Hippocampal formation (tissue), 2 donors: ENCODE measurements at regions not wholly inside any gene's neighbourhood (a gene's known extent, or its start where the extent isn't known, plus 50 kb on each side); places are given as distances from the start of the nearest gene placed in this dataset.

Experiments used
- DNase-seq, 2 donors: peaks; one replicate each; lab custom pipeline; 2025; lab: John Stamatoyannopoulos, UW

GRCh38 chr7:126378642-126379041 is 874.1 kb downstream of the GRM8 start:
- no peak for DNase-seq

GRCh38 chr7:126370038-126370668 is 882.6 kb downstream of the GRM8 start:
- no peak for DNase-seq

- DNase-seq = no peak
Measured at GRCh38 chr7:126362746-126363145, 890.0 kb downstream of the GRM8 start.

DNA sequence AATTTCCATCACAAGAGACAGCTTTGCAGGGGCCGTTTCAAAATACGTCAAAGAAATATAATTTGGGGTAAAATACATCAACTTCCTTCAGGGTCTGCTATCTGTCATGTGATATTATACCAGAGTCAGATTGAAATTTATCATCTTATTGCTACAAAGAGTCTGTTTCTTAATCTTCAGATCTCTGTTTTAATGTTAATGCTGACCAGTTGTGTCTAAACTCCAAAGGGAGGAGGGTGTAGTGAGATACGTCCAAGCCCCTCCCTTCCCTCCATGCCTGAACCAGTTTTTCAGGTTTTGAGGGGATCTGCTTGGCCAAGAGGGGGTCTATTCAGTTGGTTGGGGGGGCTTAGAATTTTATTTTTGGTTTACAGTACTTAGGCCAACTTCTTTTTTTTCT is 891.6 kb downstream of the GRM8 start:
- no peak for DNase-seq

- DNase-seq = no peak
Measured at GRCh38 chr7:126339813-126340212, 912.9 kb downstream of the GRM8 start.

DNA sequence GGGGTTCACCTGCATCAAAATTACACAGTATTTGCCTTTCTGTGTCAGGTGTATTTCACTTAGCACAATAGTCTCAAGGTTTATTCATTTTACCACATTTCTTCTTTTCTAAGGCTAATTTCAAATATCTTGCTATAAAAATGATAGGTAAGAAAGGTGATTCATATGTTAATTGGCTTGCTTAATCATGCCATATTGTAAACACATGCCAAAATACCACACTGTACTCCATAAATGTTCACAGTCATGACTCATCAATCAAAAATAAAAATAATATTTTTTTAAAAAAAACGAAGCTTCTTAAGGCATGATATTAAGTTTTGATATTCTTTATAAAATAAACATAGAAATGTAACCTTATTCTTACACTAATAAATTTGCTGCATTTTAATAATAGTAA is 947.1 kb downstream of the GRM8 start:
- no peak for DNase-seq

GRCh38 chr7:126303926-126304325 is 948.8 kb downstream of the GRM8 start:
- DNase-seq = no peak

- no peak for DNase-seq
Measured at GRCh38 chr7:126302639-126303038, 950.1 kb downstream of the GRM8 start.

GRCh38 chr7:126286317-126286716 is 966.4 kb downstream of the GRM8 start:
- DNase-seq = no peak

- no peak for DNase-seq
Measured at GRCh38 chr7:126236261-126236660, 1016.5 kb downstream of the GRM8 start.

- no peak for DNase-seq
Measured at GRCh38 chr7:126228356-126229061, 1024.2 kb downstream of the GRM8 start.

GRCh38 chr7:126227643-126228042 is 1025.1 kb downstream of the GRM8 start:
- no peak for DNase-seq

- no peak for DNase-seq
Measured at GRCh38 chr7:126227055-126227454, 1025.7 kb downstream of the GRM8 start.

- no peak for DNase-seq
Measured at GRCh38 chr7:126223729-126224128, 1029.0 kb downstream of the GRM8 start.

GRCh38 chr7:126222782-126223181 is 1030.0 kb downstream of the GRM8 start:
- no peak for DNase-seq

GRCh38 chr7:126215785-126216184 is 1037.0 kb downstream of the GRM8 start:
- no peak for DNase-seq

GRCh38 chr7:126213876-126214275 is 1038.9 kb downstream of the GRM8 start:
- no peak for DNase-seq

DNA sequence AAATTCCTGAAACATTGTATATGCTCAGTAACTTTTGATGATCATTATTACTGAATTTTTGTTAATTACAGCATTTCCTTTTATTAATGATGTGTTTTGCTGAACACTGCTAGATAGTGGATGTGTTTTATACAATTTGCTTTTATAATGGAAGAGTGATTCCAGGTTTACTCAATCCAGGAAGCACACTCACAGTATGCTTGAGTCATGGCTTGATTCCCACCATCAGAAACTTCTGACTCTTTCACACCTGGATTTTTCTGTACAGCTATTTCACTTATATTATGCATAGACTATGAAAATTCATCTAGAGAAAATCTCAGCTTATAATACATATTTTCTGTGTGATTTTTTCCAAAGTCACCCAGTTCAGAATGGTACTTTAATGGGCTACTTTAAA is 1040.9 kb downstream of the GRM8 start:
- DNase-seq = no peak

DNA sequence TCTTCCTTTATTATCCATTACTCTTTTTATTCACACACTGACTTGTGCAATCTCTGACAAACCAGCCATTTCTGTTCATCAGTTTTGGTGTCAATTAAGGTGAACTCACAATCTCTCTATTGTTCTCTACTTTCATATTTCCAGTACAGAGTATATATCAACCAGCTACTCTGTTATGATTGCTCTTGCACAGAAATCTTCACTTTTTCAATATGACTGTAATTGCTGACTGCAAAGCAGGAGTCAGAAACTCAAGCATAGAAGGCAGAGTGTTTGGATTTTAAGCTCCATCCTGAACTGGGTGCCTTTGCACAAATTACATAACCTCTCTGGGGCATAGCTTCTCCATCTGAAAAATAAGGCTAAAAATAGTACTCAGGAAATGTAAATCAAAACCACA is 1042.0 kb downstream of the GRM8 start:
- no peak for DNase-seq

DNA sequence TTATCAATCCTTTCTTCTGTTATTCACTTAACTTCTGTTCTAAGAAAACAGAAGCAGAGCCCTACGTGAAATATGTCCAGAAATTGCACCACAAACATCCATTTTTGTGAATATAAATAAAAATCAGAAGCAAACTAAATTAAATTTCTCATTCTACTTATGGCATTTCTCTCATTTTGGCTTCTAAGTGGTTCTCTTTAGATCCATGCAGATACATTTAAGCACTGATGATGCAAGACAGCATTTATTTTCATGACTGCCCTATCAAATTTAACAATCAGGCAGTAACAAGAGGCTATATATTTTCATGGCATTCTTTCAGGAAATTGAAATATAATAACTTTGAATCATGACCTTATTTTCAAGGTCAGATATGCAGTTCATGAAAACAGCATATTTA is 1049.6 kb downstream of the GRM8 start:
- DNase-seq = no peak

GRCh38 chr7:126202177-126202576 is 1050.6 kb downstream of the GRM8 start:
- no peak for DNase-seq

GRCh38 chr7:126185959-126186580 is 1066.7 kb downstream of the GRM8 start:
- DNase-seq = no peak

GRCh38 chr7:126179916-126180315 is 1072.8 kb downstream of the GRM8 start:
- no peak for DNase-seq
